GM19372 (cell line): ENCODE measurements at regions not wholly inside any gene's neighbourhood (a gene's known extent, or its start where the extent isn't known, plus 50 kb on each side); places are given as distances from the start of the nearest gene placed in this dataset.
"Not testable (repeated sequence)": the region's sequence is repeated elsewhere in the genome, so short reads cannot be mapped to it uniquely, and the experiment has no call there.

Source experiments
- ATAC-seq: cut with Tn5 transposase; IDR thresholded peaks from one replicate; pipeline ENCODE4 v1.9.1; 2021; ENCODE audit warnings: mild to moderate bottlenecking, low read depth, moderate library complexity; ENCODE audit not compliant: unreplicated experiment

DNA sequence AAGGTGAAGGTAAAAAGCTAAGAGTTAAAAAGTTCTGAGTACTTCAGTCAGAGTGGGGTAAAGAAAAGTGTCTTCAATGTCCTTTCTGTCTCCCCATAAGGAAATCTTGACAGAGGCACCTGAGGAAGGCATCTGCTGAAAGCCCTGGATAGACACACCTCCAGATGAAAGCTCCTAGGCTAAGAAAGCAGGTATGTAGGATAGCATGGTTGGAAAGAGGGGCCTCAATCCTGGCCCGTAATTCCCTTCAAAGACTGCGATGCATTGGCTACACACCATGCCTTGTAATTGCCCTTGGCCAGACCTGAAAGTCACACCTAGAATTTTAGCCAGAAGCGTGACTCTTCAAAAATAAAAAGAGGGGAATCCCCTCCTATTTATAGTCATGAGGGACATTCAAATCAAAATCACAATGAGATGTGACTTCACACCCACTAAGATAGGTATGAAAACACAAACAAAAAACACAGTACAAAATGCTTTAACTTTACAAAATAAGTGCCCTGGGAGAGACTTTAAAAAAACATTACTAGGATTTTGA is 809.7 kb downstream of the IPMK start:
- no peak for ATAC-seq

DNA sequence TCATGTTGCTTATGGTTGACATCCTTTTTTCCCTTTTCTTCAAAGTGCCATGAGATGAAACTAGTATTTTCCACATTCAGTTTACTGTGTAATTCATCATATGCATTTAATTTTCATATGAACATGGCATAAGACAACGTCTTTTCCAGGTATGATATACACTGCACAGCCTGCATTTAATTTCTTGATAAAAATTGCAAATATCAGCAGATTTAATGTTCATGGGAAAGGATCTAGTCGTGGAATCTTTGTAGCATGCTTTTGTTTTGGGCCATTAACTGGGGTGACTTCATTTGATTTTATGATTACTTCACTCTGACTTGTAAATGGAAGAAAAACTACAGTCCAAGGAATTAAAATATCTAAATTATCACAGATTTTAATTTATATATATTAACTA is 837.3 kb downstream of the IPMK start:
- ATAC-seq: no peak

DNA sequence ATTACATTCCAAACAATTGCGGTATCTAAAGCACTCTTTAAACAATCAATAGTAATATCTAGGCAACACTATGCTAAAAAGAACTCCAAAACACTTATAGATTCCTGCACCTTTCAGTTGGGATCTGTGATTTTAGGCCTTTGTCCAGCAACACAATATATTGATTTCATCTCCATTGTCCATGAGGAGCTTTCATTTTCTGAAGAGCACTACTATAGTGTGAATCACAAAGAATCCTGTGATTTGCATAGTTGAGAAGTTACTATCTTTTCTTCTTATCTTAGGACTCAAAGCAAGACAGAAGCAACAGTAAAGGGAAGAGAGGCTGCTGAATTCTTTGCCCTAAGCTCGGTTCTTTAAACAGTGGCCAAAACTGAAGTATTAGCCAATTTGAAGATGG is 846.8 kb downstream of the IPMK start:
- ATAC-seq: no peak

DNA sequence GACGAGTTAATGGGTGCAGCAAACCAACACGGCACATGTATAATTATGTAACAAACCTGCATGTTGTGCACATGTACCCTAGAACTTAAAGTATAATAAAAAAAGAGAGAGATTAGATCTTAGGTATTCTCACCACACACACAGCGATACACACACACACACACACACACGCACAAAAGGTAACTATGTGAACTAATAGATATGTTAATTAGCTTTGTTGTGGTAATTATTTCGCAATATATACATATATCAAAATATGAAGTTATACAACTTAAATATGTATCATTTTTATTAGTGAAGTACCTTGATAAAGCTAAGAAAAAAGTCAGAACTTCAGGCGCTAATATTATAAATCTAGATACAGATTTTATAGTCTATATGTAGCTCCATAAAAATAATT is 849.2 kb downstream of the IPMK start:
- no peak for ATAC-seq

DNA sequence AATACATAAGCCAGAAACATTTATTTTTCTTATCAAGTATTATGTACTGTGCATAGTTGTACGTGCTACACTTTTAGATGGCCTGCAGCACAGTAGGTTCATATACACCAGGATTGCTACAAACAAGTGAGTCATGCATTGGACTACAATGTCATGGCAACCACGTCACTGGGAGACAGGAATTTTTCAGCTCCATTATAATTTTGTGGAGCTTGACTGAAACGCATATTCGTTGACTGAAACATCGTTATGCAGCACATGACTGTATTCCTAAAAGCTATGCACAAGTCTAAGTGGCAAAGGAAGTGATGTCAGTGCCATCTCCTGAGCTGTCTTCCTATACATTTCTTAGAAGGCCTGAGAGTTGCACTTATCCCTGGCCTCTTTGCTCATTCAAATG is 871.8 kb downstream of the IPMK start:
- ATAC-seq: no peak

DNA sequence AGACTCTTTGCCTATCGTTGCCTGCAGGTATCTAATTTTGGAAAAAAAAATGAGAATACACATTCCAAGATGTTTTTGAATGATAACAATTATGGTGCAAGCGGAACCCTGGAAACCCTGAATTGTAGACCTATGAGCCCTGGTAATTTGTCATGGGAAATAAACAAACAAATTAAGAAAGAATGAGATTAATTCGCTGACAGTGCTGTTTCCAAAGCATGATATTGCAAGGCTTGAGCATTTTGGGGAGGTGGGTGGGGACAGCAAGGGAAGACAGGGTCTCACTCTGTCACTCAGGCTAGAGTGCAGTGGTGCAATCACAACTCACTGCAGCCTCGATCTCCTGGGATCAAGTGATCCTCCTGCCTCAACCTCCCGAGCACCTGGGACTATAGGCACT is 900.3 kb downstream of the IPMK start:
- ATAC-seq: no peak

DNA sequence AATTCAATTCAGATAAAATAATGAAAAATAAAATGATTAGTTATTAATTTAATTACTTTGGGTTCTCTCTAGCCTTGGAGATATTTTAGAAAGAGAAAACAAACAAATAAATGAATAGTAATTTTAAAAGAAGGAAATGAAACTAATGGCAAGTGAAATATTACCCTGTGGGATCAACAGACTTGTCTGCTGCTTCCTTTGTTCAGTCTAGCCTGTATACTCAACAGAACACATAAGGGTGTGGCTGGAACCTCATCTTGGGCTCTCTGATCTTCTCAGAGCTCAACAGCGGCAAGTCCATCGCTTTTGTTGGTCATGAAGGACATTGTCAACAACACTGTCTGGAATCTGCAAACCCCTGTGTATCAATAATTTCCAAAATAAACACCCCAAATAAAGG is 904.9 kb downstream of the IPMK start:
- no peak for ATAC-seq

DNA sequence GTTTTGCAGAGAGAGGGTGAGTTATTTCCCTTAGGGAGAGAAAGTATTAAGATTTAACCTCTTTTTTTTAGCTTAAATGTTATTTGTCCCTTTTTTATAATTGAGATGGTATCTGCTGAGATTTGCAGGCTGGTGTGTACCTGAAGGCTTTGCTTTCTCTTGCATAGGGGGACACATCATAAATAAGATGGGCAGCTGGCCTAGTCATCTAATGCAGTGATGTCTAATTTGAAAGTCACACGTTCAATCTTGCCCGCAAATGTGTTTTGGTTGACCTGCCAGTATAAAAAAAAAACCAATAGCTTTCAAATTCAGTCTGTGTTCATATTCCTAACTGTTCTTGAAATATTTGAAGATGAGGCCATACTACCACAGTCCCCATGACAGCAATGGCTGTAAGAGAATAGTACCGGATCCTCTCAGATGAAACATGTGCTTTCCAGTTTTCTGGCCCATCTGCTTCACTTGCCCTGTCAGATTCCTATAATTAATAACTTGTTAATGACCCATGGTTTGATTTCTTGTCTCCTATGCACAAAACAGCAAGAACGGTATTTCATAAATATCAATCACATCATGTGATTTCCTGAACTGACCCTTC is 914.2 kb downstream of the IPMK start:
- no peak for ATAC-seq

DNA sequence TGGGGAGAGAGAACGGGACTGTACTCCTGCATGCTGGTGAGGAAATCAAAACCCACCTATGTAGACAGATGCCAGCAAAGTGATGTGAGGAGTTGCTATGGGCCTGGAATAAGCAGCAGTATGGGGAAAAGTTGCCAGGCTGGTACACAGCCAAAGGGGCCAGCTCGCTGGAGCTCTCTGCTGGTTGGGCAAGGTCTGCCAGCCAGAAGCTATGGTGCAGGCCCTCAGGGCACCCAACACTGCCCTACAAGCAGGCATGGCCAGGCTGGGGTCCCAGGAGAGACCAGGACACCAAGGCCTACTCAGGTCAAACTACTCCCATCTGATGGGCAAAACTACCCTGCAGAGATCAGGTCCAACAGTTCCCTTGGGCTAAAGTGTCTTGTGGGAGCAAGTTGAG is 916.6 kb downstream of the IPMK start:
- ATAC-seq: no peak

DNA sequence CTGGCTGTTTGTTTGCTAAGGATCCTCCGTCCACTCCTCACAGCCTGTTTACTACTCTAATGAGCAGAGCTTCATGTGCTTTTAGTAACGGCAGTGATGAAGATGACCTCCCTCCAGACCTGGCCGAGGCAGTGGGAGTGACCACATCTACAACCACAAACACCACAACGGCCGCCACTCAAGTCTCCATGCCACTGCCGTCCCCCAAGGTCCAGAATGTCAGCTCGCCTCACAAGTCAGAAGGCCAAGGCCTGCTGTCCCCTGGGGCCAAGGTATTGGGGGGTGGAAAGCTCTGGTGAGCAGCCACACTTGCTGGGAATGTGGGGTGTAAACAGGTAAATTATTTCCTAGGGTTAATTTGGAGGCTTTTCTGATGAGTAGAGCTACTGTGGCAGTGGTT is 926.4 kb downstream of the IPMK start:
- ATAC-seq: no peak

DNA sequence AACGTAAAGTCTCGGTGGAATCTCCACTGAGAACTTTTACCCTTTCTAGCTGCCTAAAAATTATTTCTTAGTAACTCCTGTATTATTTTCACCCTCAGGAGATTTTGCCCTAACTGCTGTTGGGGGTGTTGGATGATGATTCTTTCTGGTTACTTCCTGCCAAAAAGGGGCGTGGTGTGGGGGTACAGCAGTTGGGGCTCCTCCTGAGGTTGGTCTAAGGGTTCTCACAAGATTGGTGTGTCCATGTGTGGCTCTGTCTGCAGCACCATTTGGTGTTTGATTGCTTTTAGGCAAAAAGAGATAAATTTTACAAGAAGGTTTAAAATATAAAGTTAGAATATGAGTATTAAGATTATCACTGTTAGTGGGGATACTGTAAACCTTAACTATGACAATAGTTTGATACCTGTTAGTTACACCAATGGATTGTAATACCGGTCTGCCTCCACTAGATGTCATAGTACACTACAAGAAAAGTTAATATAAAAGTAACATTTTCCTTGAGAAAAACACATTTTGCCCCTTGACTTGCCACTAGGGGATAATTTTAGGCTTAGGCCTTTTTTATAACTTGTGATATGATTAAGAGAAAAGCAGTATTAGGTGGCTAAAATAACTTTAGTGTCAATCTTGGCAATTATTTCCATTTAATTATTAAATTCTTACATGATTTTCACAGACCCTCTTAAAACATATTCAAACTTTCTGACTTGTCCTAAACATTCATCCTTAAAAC is 928.7 kb downstream of the IPMK start:
- ATAC-seq: no peak

DNA sequence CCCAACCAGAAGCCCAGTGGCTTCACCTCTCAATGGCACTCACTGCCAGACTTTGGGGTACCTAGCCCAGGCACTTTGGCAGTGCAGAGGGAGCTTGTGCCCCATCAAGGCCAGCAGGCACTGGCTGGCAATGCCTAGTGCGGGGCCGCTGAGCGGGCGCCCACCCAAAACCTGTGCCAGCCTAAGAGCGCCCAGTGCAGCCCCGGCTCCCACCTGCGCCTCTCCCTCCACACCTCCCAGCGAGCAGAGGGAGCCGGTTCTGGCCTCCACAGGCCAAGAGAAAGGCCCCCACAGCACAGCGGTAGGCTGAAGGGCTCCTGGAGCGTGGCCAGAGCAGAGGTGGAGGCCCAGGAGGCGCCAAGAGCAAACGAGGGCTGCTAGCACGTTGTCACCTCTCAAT is 930.8 kb downstream of the IPMK start:
- ATAC-seq: no peak

DNA sequence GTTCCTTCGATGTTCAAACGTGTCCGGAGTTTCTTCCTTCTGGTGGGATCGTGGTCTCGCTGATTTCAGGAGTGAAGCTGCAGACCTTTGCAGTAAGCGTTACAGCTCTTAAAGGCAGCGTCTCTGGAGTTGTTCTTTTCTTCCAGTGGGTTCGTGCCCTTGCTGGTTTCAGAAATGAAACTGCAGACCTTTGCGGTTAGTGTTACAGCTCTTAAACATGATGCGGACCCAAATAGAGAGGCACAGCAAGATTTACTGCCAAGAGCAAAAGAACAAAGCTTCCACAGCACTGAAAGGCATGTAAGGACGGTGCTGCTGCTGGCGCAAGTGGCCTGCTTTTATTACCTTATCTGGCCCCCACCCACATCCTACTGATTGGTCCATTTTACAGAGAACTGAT is 931.4 kb downstream of the IPMK start:
- no peak for ATAC-seq

DNA sequence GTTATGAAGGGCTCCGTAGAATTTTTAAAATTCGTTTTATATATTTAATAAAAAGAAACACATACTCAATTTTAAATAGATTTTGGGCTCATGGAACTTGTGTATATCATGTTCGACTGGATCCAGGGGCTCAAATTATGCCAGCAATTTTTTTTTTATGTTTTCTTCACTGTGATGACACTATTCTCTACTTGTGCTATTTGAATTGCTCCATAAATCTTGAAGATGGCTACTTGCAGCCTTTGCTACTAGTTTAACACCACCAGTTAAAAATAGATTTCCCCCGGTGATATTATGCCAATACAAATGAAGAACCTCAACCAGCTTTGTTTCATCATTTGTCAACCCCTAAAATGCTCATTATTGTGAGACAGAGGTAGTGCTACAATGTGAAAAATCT is 933.2 kb downstream of the IPMK start:
- no peak for ATAC-seq

DNA sequence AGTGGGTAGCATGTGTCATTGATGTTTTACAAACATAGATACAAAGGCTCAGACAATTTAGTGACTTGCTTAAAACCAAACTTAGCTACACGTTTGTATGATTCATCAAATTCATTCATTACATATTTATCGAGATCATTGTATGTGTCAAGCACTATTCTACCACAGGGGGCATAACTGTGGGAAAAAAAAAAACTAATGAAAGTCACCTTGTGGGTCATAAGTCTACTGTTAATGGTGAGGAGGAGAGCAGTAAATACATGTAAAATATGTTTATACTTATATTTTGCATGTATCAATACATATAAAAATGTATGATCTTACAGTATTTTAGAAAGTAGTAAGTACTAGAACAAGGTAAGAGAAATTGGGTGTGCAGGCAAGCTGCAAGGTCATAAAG is 933.8 kb downstream of the IPMK start:
- no peak for ATAC-seq

DNA sequence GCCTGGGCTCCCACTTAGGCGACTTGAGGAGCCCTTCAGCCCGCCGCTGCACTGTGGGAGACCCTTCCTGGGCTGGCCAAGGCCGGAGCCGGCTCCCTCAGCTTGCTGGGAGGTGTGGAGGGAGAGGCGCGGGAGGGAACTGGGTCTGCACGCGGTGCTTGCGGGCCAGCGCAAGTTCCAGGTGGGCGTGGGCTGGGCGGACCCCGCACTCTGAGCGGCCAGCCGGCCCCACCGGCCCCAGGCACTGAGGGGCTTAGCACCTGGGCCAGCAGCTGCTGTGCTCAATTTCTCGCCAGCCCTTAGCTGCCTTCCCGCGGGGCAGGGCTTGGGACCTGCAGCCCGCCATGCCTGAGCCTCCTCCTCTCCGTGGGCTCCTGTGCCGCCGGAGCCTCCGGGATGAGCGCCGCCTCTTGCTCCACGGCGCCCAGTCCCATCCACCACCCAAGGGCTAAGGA is 946.3 kb downstream of the IPMK start:
- ATAC-seq: not testable (repeated sequence)

DNA sequence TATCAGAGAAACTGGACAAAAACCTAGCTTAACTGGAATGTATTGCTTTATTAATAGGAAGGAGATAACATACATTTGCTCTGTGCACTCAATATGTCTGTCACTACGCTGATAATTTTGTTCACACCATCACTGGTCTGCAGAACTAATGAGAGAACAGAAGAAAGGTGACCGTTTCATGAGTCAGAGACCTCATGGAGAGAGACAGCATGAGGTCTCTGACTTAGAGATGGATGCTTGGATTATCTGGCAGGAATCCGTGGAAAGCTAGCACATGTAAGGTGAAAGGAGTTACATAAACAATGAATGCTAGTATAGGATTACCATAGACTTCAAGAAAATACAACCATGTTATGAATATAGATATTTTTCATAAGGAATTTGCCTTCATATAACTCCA is 947.3 kb downstream of the IPMK start:
- ATAC-seq: no peak

DNA sequence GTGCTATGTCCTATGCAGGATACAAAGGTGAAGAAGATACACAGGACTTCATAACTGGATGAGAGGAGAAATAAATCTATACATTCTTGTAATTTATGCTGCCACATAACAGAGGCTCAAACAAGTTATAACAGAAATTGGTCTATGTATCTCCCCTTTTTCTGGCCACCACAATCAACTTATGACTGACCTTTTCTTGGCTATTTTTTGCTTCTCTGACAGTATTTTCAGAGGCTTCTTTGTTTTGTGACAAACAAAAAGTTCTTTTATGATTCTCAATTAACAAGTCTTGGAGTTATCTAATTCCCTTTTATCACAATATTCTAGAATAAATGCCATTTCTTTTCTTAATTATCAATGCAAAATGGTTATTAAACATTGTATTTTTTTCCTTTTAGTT is 953.0 kb upstream of the ZWINT start:
- no peak for ATAC-seq

DNA sequence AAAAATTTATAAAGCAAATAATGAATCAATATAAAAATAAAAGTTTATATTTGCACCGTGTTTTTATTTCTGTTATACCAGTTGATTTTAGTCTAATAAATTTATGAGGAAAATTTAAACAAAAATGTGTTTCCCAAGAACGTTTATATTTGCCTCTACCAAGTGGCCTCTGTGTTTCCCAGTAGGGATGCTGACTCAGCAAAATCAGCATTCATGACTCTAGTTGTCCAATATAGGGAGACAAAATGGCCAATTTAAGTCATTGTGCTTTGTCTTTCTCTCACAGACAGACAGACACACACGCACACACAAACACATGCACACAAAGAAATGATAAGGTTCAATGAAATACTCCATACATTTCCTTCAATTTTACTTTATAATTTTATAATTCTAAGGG is 942.5 kb upstream of the ZWINT start:
- ATAC-seq: no peak

DNA sequence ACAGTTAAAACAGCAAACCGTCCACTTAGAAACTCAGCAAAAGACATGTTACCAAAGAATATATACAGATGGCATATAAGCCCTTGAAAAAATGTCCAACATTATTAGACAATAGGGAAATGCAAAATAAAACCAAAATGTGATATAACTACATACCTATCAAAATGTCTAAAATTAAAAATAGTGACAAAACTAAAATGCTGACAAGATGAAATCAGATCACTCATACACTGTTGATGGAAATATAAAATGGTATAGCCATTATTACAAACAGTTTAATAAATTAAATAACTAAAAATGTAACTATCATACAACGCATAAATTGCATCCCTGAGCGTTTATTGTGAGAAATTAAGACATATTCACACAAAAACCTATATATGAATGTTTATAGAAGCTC is 939.7 kb upstream of the ZWINT start:
- ATAC-seq: no peak

DNA sequence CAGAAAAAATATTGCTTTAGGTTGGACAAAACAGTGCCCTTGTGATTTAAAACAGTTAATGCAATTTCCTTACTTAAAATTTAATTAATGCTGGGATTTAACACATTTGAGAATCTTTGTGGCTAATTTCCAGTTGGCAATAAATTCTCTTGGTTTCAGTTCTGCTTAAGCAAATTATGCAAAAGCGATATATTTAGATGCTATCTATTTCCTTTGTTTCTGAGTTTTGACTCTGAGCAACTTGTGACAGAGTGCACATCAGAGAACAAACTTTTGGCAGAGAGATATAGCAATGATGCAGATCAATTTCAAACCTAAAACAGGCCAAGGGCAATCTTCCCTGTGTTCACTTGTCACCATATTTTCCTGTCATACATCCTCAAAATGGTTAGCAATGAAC is 933.6 kb upstream of the ZWINT start:
- no peak for ATAC-seq

DNA sequence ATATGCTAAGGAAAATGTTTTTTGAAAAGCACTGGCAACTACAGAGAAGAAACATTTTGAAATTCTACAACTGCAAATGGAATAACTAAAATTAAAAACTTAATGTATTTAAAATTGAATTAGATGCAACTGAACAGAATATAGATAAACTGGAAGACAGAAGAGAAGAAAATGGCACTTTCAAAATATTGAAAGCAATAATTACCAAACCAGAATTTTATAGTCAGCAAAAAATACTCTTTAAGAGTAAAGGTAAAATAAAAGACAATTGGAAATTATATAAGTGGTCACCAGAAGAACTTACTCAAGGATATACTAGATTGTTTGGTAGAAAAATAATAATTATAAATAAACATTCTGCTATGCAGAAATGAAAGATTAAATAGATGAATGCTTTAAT is 927.7 kb upstream of the ZWINT start:
- no peak for ATAC-seq
